OCI-LY3 (cell line): ENCODE measurements at regions not wholly inside any gene's neighbourhood (a gene's known extent, or its start where the extent isn't known, plus 50 kb on each side); places are given as distances from the start of the nearest gene placed in this dataset.

Experiments used
- H2AFZ ChIP-seq: fragments of 200-600, 300-600 bp; shearing (Covaris generic); 2 replicates; pipeline ENCODE4 v1.6.0; 2014; ENCODE audit warnings: antibody characterized with exemption, low read depth, low read length
- H3K27ac ChIP-seq: fragments of 200-600, 300-600 bp; sonication (generic); 2 replicates; pipeline ENCODE4 v1.5.1; 2014; ENCODE audit warnings: mild to moderate bottlenecking, low read length, moderate library complexity, mixed read lengths
- H3K27me3 ChIP-seq: fragments of 200-600, 300-600 bp; sonication (generic); 2 replicates; pipeline ENCODE4 v1.6.1; 2014; ENCODE audit warnings: low read depth, low read length, mixed read lengths
- H3K36me3 ChIP-seq: fragments of 200-600, 300-600 bp; sonication (generic); replicated peaks from 2 replicates; pipeline ENCODE3; 2014; ENCODE audit warnings: low read depth, low read length, mixed read lengths
- H3K4me1 ChIP-seq: fragments of 300-600, 200-600 bp; sonication (generic); 2 replicates; pipeline ENCODE4 v1.6.1; 2014; ENCODE audit warnings: low read length, mixed read lengths
- H3K4me2 ChIP-seq: fragments of 200-600, 300-600 bp; sonication (generic); 2 replicates; pipeline ENCODE4 v1.6.1; 2014; ENCODE audit warnings: low read length, mixed read lengths
- H3K4me3 ChIP-seq: fragments of 300-600, 200-600 bp; sonication (generic); 2 replicates; pipeline ENCODE4 v1.5.1; 2014; ENCODE audit warnings: antibody characterized with exemption, mild to moderate bottlenecking, low read length, moderate library complexity
- H3K79me2 ChIP-seq: fragments of 300-600, 200-600 bp; shearing (Covaris generic); 2 replicates; pipeline ENCODE4 v1.6.1; 2014; ENCODE audit warnings: mild to moderate bottlenecking, low read length, mixed read lengths
- H3K9ac ChIP-seq: fragments of 300-600, 200-600 bp; shearing (Covaris generic); 2 replicates; pipeline ENCODE4 v1.6.0; 2014; ENCODE audit warnings: mild to moderate bottlenecking, low read length, moderate library complexity
- H3K9me3 ChIP-seq: fragments of 200-600, 300-600 bp; shearing (Covaris generic); 2 replicates; pipeline ENCODE4 v1.6.1; 2014; ENCODE audit warnings: low read length, mixed read lengths; ENCODE audit not compliant: insufficient read depth
- H4K20me1 ChIP-seq: fragments of 200-600, 300-600 bp; sonication (generic); 2 replicates; pipeline ENCODE4 v1.6.1; 2016; ENCODE audit warnings: low read length, mixed read lengths; ENCODE audit not compliant: insufficient read depth
- CTCF ChIP-seq: fragments of 200-600, 300-600 bp; sonication (generic); IDR thresholded peaks from 2 replicates; pipeline ENCODE4 v1.5.1; 2014; ENCODE audit warnings: antibody characterized with exemption, low read length, low read depth
- EZH2phosphoT487 ChIP-seq: fragments of 200-600 bp; shearing (Covaris generic); IDR thresholded peaks from 2 replicates; pipeline ENCODE4 v1.6.1; 2018; ENCODE audit warnings: antibody characterized with exemption, mixed run types, low read depth

GRCh38 chr12:67558775-67559174, 89.8 kb upstream of the DYRK2 start:
- Histone ChIP-seq H3K4me2 (no peak overlapping the region), H3K4me3 (no peak overlapping the region), H3K79me2 (no peaks in the 10 kb centered on the region), H4K20me1 (no peaks in the 10 kb centered on the region), H3K27me3 (no peaks in the 10 kb centered on the region), H3K9me3 (0 out of 2 replicates have a peak, but pooled peaks cover 4% of the 10 kb centered on the region), H3K36me3 (no peaks in the 10 kb centered on the region), H3K9ac (no peak overlapping the region), H3K4me1 (no peaks in the 10 kb centered on the region), H2AFZ (no peak overlapping the region), H3K27ac (no peak overlapping the region)
- TF ChIP-seq EZH2phosphoT487 (no peak), CTCF (no peak)

DNA sequence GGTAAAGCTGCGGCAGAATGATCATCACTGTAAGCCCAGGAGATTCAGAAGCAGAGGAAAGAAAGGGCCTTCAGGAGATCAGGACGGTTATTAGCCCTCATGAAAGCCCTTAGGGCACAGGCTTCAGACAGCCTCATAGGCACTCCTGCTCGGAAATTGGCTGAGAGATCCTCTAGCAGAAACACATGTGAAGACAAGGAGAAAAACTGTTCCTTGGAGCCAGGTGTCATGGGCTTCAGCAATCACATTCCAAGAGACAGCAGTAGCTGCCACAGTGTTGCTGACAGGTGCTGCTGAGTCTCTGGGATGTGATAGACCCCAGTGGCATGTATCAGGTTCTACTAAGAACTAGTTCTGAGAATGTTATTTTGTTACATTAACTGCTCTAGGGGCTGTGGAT, 88.8 kb upstream of the DYRK2 start:
- Histone ChIP-seq H3K27me3 (no peaks in the 10 kb centered on the region), H3K9me3 (0 out of 2 replicates have a peak, but pooled peaks cover 4% of the 10 kb centered on the region), H2AFZ (no peak overlapping the region), H4K20me1 (no peaks in the 10 kb centered on the region), H3K27ac (no peak overlapping the region), H3K9ac (no peak overlapping the region), H3K36me3 (no peaks in the 10 kb centered on the region), H3K4me2 (no peak overlapping the region), H3K4me1 (no peaks in the 10 kb centered on the region), H3K79me2 (no peaks in the 10 kb centered on the region), H3K4me3 (no peak overlapping the region)
- TF ChIP-seq EZH2phosphoT487, result no peak
- no peak for TF ChIP-seq CTCF

- H3K4me3 ChIP-seq, result no peak overlapping the region
- 0 out of 2 replicates have a peak, but pooled peaks cover 4% of the 10 kb centered on the region for H3K9me3 ChIP-seq
Measured at GRCh38 chr12:67562513-67563287, 85.8 kb upstream of the DYRK2 start.

More at GRCh38 chr12:67562513-67563287, 85.8 kb upstream of the DYRK2 start:
- Histone ChIP-seq H3K36me3 (no peaks in the 10 kb centered on the region), H3K27me3 (no peaks in the 10 kb centered on the region), H2AFZ (no peak overlapping the region), H3K9ac (no peak overlapping the region), H3K27ac (no peak overlapping the region), H3K79me2 (no peaks in the 10 kb centered on the region), H3K4me1 (no peaks in the 10 kb centered on the region), H4K20me1 (no peaks in the 10 kb centered on the region), H3K4me2 (no peak overlapping the region)
- TF ChIP-seq EZH2phosphoT487 (no peak), CTCF (no peak)
